ENCODE measurements at regions not wholly inside any gene's neighbourhood (a gene's known extent, or its start where the extent isn't known, plus 50 kb on each side); places are given as distances from the start of the nearest gene placed in this dataset.
A peak's percentile ranks its signal among the peaks of the same experiment; 100 is the strongest.

DNA sequence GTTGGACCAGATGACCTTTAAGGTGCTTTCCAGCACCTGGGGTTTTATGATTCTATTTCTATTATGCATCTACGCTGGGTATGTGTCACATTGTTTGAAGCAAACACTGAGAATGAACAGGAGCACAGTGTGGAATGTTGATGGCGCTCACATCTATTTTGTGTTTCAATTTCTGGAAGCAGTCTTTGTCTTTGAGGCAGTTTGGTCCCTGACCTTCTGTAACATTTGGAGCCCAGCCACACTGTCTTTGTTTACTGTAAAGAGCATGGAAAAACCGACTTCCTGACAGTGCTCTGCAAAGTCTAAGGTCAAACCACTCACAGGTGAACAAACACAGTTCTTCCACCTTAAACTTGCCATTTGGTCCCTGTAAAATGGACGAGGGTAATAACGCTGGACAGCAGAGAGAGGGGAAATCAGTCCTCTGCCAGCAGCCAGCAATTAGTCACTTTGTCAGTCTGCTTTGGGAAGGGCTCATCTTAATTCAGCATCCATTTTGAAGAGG, 155.5 kb downstream of the PRL start:
- Histone ChIP-seq H3K27me3 (no peaks in the 10 kb centered on the region), H3K9me3 (no peaks in the 10 kb centered on the region), H3K36me3 (no peaks in the 10 kb centered on the region), H3K27ac (no peak overlapping the region), H3K4me3 (no peak overlapping the region), H3K4me1 (peaks cover 0 to 11% (median 7%) of the 10 kb centered on the region in 4 donors)
- intact Hi-C loops (cut with DNase I; ENCODE audit: low total_unique reads): no loop called here
- no peak for DNase-seq
- TF ChIP-seq, protein P1, sequence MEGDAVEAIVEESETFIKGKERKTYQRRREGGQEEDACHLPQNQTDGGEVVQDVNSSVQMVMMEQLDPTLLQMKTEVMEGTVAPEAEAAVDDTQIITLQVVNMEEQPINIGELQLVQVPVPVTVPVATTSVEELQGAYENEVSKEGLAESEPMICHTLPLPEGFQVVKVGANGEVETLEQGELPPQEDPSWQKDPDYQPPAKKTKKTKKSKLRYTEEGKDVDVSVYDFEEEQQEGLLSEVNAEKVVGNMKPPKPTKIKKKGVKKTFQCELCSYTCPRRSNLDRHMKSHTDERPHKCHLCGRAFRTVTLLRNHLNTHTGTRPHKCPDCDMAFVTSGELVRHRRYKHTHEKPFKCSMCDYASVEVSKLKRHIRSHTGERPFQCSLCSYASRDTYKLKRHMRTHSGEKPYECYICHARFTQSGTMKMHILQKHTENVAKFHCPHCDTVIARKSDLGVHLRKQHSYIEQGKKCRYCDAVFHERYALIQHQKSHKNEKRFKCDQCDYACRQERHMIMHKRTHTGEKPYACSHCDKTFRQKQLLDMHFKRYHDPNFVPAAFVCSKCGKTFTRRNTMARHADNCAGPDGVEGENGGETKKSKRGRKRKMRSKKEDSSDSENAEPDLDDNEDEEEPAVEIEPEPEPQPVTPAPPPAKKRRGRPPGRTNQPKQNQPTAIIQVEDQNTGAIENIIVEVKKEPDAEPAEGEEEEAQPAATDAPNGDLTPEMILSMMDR (IDR thresholded peaks at IDR 0.05): no peak

DNA sequence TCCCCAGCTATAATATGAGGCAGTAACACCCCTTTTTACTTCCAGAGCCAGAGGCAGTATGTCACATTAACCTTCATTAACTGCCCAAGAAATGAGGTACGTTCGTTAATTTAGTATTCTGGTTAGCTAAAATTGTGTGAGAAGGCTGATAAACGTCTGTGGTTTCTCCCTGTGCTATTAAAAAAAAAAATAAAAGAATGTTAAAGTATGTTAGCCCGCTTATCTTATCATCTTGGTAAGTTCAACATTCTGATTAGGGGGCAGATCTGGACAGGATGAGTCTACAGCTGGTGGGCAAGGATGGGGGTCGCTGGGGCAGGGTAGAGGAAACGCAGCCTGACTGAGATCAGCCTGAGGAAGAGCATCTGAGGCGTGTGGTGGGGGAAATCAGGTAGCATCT, 154.0 kb downstream of the PRL start:
- H3K27ac ChIP-seq: no peak overlapping the region
- no peaks in the 10 kb centered on the region for H3K36me3 ChIP-seq
- no peaks in the 10 kb centered on the region for H3K9me3 ChIP-seq
- TF ChIP-seq, protein P1 (IDR thresholded peaks at IDR 0.05): no peak
- peaks cover 0 to 17% (median 9%) of the 10 kb centered on the region in 4 donors for H3K4me1 ChIP-seq
- no peak overlapping the region for H3K4me3 ChIP-seq
- intact Hi-C loops (cut with DNase I; ENCODE audit: low total_unique reads): no loop called here
- no peak for DNase-seq
- no peaks in the 10 kb centered on the region for H3K27me3 ChIP-seq

DNA sequence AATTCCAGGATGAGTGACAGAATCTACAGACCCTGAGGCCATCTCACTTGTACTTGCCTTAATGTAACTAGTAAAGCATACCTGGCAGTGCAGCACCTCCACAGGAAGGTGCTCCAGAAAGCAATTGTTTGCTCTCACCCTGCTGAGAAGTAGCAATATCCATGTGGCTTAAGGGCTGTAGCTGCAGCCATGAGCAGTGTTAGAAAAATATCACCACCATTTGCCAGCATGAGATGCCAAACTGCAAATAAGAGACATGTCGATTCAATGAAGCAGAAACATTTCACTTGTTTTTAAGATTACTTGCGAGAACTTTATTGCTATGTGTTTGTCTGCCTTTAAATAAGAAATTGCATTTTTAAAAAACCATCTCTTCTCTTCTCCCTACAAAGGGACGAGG, 151.5 kb downstream of the PRL start:
- no peak overlapping the region for H3K27ac ChIP-seq
- TF ChIP-seq, protein P1 (IDR thresholded peaks at IDR 0.05): no peak
- intact Hi-C loops (cut with DNase I; ENCODE audit: low total_unique reads): loop anchor here (5.0 kb wide), 1 partner anchor 548 kb away; no protein-coding TSS in a partner anchor
- no peaks in the 10 kb centered on the region for H3K27me3 ChIP-seq
- no peak overlapping the region for H3K4me3 ChIP-seq
- no peaks in the 10 kb centered on the region for H3K36me3 ChIP-seq
- no peak for DNase-seq
- H3K9me3 ChIP-seq: no peaks in the 10 kb centered on the region
- peaks cover 0 to 36% (median 27%) of the 10 kb centered on the region in 4 donors for H3K4me1 ChIP-seq

DNA sequence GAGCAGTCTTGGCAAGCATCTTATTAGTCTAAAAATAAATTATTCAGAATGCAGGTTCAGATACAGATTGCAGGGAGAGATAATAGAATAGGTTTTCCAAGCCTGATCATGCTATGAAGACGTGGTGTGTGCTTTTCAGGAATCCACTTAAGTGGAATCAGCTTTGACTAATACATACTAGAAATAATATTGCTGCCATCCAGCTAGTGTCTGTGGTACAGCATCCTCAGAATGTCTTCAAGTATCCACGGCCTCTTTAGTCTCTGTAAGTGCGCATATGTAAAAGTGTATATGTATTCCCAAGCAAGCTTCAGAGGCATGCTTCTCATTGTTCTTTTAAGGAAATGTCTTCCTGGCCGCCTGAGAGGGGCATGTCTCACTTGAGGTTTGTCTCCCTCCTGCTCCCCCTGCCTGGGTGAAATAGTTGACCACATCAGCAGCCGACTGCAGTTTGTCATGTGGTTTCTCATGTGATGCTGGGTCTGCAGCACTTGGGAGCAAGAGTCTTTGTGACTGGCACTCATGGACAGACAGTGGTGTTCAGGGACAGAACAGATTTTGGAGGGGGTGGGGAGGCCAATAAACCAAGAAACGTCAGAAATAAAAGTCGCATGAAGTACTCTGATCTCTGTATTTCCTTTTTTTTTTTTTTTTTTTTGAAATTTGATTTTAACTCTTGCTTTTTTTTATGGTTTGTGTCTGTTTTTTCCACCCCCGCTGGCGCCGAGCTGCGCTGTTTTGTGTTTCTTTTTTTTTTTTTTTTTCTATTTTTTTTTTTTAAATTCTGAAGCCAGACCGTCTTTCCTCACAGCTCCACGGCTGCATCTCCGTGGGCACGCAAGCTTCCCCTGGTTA, 150.8 kb downstream of the PRL start:
- Histone ChIP-seq H3K4me1 (peaks cover 0 to 36% (median 27%) of the 10 kb centered on the region in 4 donors), H3K4me3 (peak overlapping the region; percentile 14 to 31), H3K36me3 (no peaks in the 10 kb centered on the region), H3K27ac (no peak overlapping the region), H3K27me3 (no peaks in the 10 kb centered on the region), H3K9me3 (no peaks in the 10 kb centered on the region)
- no peak for DNase-seq
- TF ChIP-seq, protein P1 (IDR thresholded peaks at IDR 0.05): peak in 1 of 2 experiments; percentile 22
- intact Hi-C loops (cut with DNase I; ENCODE audit: low total_unique reads): loop anchor here (5.0 kb wide), 1 partner anchor 549 kb away; no protein-coding TSS in a partner anchor

DNA sequence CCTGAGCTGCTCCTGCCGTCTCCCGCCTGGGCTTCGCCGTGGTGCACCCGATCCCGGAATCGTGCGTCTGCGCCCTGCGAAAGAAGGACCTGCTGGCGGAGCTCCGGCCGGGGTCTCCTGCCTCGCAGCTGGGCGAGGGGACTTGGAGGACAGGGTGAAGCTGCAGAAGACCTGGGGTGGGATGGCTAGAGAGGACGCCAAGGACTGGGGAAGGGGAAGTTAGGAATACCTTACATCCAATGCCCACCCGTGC, 150.2 kb downstream of the PRL start:
- H3K36me3 ChIP-seq: no peaks in the 10 kb centered on the region
- no peak overlapping the region for H3K27ac ChIP-seq
- intact Hi-C loops (cut with DNase I; ENCODE audit: low total_unique reads): loop anchor here (5.0 kb wide), 1 partner anchor 549 kb away; no protein-coding TSS in a partner anchor

More for the DNA sequence above, 150.2 kb downstream of the PRL start:
- Histone ChIP-seq H3K4me3 (peak overlapping the region; percentile 14 to 31), H3K9me3 (no peaks in the 10 kb centered on the region), H3K4me1 (peaks cover 0 to 36% (median 27%) of the 10 kb centered on the region in 4 donors), H3K27me3 (no peaks in the 10 kb centered on the region)
- TF ChIP-seq, protein P1 (IDR thresholded peaks at IDR 0.05): no peak
- DNase-seq: no peak
